Liver (tissue), 3 donors: ENCODE measurements at regions not wholly inside any gene's neighbourhood (a gene's known extent, or its start where the extent isn't known, plus 50 kb on each side); places are given as distances from the start of the nearest gene placed in this dataset.

Experiments used
- SP1 ChIP-seq: IDR thresholded peaks from 2 replicates; pipeline ENCODE4 v1.6.1; 2018; ENCODE audit warnings: antibody characterized with exemption, mild to moderate bottlenecking
- TF ChIP-seq, protein P1 (sequence below): fragments of 150-350 bp; IDR thresholded peaks from 2 replicates; pipeline ENCODE4 v1.5.1; 2017; ENCODE audit warnings: improper control_type of control experiment, low read depth, low read length; ENCODE audit not compliant: missing input control
- donor health status: healthy.
- donor health status: healthy.

DNA sequence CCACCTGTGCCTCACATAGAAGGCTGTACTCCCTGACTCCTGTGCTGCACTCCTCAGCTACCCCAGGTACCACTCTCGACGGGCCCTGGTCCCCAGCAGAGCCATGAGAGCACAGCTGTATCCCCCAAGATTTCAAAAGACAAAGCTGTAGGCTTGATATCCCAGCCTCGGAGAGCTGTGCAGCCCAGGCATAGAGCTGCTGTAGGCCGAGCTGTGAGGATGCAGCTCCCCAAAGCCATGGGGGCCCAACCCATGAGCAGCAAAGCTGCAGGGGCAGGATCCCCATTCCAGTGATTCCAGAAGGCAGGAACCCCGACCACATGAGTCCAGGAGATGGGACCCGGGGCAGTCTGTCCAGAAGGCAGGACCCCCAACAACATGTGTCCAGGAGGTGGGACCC is 123.8 kb upstream of the CBLN2 start:
- TF ChIP-seq, protein P1, sequence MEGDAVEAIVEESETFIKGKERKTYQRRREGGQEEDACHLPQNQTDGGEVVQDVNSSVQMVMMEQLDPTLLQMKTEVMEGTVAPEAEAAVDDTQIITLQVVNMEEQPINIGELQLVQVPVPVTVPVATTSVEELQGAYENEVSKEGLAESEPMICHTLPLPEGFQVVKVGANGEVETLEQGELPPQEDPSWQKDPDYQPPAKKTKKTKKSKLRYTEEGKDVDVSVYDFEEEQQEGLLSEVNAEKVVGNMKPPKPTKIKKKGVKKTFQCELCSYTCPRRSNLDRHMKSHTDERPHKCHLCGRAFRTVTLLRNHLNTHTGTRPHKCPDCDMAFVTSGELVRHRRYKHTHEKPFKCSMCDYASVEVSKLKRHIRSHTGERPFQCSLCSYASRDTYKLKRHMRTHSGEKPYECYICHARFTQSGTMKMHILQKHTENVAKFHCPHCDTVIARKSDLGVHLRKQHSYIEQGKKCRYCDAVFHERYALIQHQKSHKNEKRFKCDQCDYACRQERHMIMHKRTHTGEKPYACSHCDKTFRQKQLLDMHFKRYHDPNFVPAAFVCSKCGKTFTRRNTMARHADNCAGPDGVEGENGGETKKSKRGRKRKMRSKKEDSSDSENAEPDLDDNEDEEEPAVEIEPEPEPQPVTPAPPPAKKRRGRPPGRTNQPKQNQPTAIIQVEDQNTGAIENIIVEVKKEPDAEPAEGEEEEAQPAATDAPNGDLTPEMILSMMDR = no peak
- TF ChIP-seq SP1 = no peak
